ENCODE measurements at regions not wholly inside any gene's neighbourhood (a gene's known extent, or its start where the extent isn't known, plus 50 kb on each side); places are given as distances from the start of the nearest gene placed in this dataset.

GRCh38 chr3:74564560-74564959, 49.9 kb downstream of the CNTN3 start:
- no peak for DNase-seq
- Histone ChIP-seq H3K4me3 (ENCODE audit: low read depth, low read length) (no peak overlapping the region), H3K27ac (no peak overlapping the region), H3K27me3 (replicated peaks) (no peaks in the 10 kb centered on the region), H3K36me3 (replicated peaks) (no peaks in the 10 kb centered on the region)
- in situ Hi-C loops (cut with HindIII; ENCODE audit: low pct_ligation_motif_present, low sequenced_read_pairs): no loop called here
- TF ChIP-seq, protein P1, sequence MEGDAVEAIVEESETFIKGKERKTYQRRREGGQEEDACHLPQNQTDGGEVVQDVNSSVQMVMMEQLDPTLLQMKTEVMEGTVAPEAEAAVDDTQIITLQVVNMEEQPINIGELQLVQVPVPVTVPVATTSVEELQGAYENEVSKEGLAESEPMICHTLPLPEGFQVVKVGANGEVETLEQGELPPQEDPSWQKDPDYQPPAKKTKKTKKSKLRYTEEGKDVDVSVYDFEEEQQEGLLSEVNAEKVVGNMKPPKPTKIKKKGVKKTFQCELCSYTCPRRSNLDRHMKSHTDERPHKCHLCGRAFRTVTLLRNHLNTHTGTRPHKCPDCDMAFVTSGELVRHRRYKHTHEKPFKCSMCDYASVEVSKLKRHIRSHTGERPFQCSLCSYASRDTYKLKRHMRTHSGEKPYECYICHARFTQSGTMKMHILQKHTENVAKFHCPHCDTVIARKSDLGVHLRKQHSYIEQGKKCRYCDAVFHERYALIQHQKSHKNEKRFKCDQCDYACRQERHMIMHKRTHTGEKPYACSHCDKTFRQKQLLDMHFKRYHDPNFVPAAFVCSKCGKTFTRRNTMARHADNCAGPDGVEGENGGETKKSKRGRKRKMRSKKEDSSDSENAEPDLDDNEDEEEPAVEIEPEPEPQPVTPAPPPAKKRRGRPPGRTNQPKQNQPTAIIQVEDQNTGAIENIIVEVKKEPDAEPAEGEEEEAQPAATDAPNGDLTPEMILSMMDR (IDR thresholded peaks at IDR 0.05; ENCODE audit: low read depth, low read length, missing control alignments): no peak

GRCh38 chr3:74562558-74563269, 51.7 kb downstream of the CNTN3 start:
- DNase-seq: no peak
- H3K4me3 ChIP-seq (ENCODE audit: low read depth, low read length): no peak overlapping the region
- H3K27me3 ChIP-seq (replicated peaks): no peaks in the 10 kb centered on the region
- no peaks in the 10 kb centered on the region for H3K36me3 ChIP-seq (replicated peaks)
- H3K27ac ChIP-seq: no peak overlapping the region
- in situ Hi-C loops (cut with HindIII; ENCODE audit: low pct_ligation_motif_present, low sequenced_read_pairs): no loop called here
- TF ChIP-seq, protein P1 (IDR thresholded peaks at IDR 0.05; ENCODE audit: low read depth, low read length, missing control alignments): no peak

GRCh38 chr3:74561881-74562280, 52.6 kb downstream of the CNTN3 start:
- no peak for DNase-seq
- in situ Hi-C loops (cut with HindIII; ENCODE audit: low pct_ligation_motif_present, low sequenced_read_pairs): no loop called here
- no peak overlapping the region for H3K4me3 ChIP-seq (ENCODE audit: low read depth, low read length)
- no peaks in the 10 kb centered on the region for H3K27me3 ChIP-seq (replicated peaks)
- H3K27ac ChIP-seq: no peak overlapping the region
- no peaks in the 10 kb centered on the region for H3K36me3 ChIP-seq (replicated peaks)
- TF ChIP-seq, protein P1 (IDR thresholded peaks at IDR 0.05; ENCODE audit: low read depth, low read length, missing control alignments): no peak

- Histone ChIP-seq H3K27ac (no peak overlapping the region), H3K27me3 (replicated peaks) (no peaks in the 10 kb centered on the region), H3K36me3 (replicated peaks) (no peaks in the 10 kb centered on the region), H3K4me3 (ENCODE audit: low read depth, low read length) (no peak overlapping the region)
- in situ Hi-C loops (cut with HindIII; ENCODE audit: low pct_ligation_motif_present, low sequenced_read_pairs): no loop called here
- TF ChIP-seq, protein P1 (IDR thresholded peaks at IDR 0.05; ENCODE audit: low read depth, low read length, missing control alignments): no peak
- no peak for DNase-seq
These were observed 55.2 kb downstream of the CNTN3 start for GRCh38 chr3:74559261-74559660.

GRCh38 chr3:74550686-74551085, 63.8 kb downstream of the CNTN3 start:
- TF ChIP-seq, protein P1 (IDR thresholded peaks at IDR 0.05; ENCODE audit: low read depth, low read length, missing control alignments): no peak
- DNase-seq: no peak
- H3K36me3 ChIP-seq (replicated peaks): no peaks in the 10 kb centered on the region
- in situ Hi-C loops (cut with HindIII; ENCODE audit: low pct_ligation_motif_present, low sequenced_read_pairs): no loop called here
- H3K4me3 ChIP-seq (ENCODE audit: low read depth, low read length): no peak overlapping the region
- H3K27ac ChIP-seq: no peak overlapping the region
- no peaks in the 10 kb centered on the region for H3K27me3 ChIP-seq (replicated peaks)

DNA sequence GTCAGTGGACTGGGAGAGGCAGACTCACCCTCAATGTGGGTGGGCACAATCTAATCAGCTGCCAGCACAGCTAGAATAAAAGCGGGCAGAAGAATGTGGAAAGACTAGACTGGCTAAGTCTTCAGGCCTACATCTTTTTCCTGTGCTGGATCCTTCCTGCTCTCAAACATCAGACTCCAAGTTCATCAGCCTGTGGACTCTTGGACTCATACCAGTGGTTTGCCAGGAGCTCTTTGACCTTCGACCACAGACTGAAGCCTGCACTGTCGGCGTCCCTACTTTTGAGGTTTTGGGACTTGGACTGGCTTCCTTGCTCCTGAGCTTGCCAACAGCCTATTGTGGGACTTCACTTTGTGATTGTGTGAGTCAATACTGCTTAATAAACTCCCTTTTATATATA, 68.0 kb downstream of the CNTN3 start:
- Histone ChIP-seq H3K27me3 (replicated peaks) (no peaks in the 10 kb centered on the region), H3K27ac (no peak overlapping the region), H3K36me3 (replicated peaks) (no peaks in the 10 kb centered on the region), H3K4me3 (ENCODE audit: low read depth, low read length) (no peak overlapping the region)
- TF ChIP-seq, protein P1 (IDR thresholded peaks at IDR 0.05; ENCODE audit: low read depth, low read length, missing control alignments): no peak
- no peak for DNase-seq
- in situ Hi-C loops (cut with HindIII; ENCODE audit: low pct_ligation_motif_present, low sequenced_read_pairs): no loop called here

Data from brain microvascular endothelial cell (primary cell).